ENCODE measurements at regions not wholly inside any gene's neighbourhood (a gene's known extent, or its start where the extent isn't known, plus 50 kb on each side); places are given as distances from the start of the nearest gene placed in this dataset.

GRCh38 chr4:53929955-53930798, 134.2 kb downstream of the CHIC2 start:
- TF ChIP-seq, protein P1, sequence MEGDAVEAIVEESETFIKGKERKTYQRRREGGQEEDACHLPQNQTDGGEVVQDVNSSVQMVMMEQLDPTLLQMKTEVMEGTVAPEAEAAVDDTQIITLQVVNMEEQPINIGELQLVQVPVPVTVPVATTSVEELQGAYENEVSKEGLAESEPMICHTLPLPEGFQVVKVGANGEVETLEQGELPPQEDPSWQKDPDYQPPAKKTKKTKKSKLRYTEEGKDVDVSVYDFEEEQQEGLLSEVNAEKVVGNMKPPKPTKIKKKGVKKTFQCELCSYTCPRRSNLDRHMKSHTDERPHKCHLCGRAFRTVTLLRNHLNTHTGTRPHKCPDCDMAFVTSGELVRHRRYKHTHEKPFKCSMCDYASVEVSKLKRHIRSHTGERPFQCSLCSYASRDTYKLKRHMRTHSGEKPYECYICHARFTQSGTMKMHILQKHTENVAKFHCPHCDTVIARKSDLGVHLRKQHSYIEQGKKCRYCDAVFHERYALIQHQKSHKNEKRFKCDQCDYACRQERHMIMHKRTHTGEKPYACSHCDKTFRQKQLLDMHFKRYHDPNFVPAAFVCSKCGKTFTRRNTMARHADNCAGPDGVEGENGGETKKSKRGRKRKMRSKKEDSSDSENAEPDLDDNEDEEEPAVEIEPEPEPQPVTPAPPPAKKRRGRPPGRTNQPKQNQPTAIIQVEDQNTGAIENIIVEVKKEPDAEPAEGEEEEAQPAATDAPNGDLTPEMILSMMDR (IDR thresholded peaks at IDR 0.05): no peak
- no peak for TF ChIP-seq POLR2A (IDR thresholded peaks at IDR 0.05)

All from lower leg skin (tissue), 3 donors.